Testis (tissue), 2 donors: ENCODE measurements at regions not wholly inside any gene's neighbourhood (a gene's known extent, or its start where the extent isn't known, plus 50 kb on each side); places are given as distances from the start of the nearest gene placed in this dataset.

Source experiments
- DNase-seq: peaks from one replicate; pipeline ENCODE4 v3.0.0-alpha.2; 2019
- H3K27ac ChIP-seq, 2 donors: fragments of 200-600 bp; sonication (generic); one replicate each; pipeline ENCODE4 v1.5.1; 2019
- H3K27me3 ChIP-seq: fragments of 200-600 bp; sonication (generic); one replicate; pipeline ENCODE4 v1.5.1; 2019
- H3K36me3 ChIP-seq: fragments of 200-600 bp; sonication (generic); one replicate; pipeline ENCODE4 v1.5.1; 2017; ENCODE audit warnings: low read depth; ENCODE audit errors: missing control alignments
- H3K4me1 ChIP-seq: fragments of 200-600 bp; sonication (generic); one replicate; pipeline ENCODE4 v1.5.1; 2019
- H3K4me3 ChIP-seq, 2 donors: fragments of 200-600 bp; sonication (generic); one replicate each; pipeline ENCODE4 v1.5.1; 2017 to 2019
- H3K9me3 ChIP-seq: fragments of 200-600 bp; sonication (generic); one replicate; pipeline ENCODE4 v1.5.1; 2017
- POLR2A ChIP-seq: fragments of 450-650 bp; IDR thresholded peaks from one replicate; pipeline ENCODE4 v1.6.1; 2017; ENCODE audit warnings: antibody characterized with exemption, mild to moderate bottlenecking, moderate library complexity
- WGBS, 2 donors: methylation state at CpG; one replicate each; pipeline ENCODE4 v1.1.5; 2018; 5-methylcytosine and 5-hydroxymethylcytosine counted together
- intact Hi-C: fragments of 100-400 bp; cut with DNase I; formaldehyde crosslinking; loops from one replicate; pipeline ENCODE4 v1.15.1; 2023; ENCODE audit warnings: low total_unique reads
- TF ChIP-seq, protein P1 (sequence below), 3 experiments: fragments of 450-650 bp in 2 of 3; fragments of 200-600 bp in 1 of 3; sonication (generic) in 1 of 3; IDR thresholded peaks; one replicate each; pipeline ENCODE4 v1.5.1; 2016 to 2019; ENCODE audit warnings: antibody characterized with exemption in 3 of 3, mild to moderate bottlenecking in 2 of 3, moderate library complexity in 1 of 3

DNA sequence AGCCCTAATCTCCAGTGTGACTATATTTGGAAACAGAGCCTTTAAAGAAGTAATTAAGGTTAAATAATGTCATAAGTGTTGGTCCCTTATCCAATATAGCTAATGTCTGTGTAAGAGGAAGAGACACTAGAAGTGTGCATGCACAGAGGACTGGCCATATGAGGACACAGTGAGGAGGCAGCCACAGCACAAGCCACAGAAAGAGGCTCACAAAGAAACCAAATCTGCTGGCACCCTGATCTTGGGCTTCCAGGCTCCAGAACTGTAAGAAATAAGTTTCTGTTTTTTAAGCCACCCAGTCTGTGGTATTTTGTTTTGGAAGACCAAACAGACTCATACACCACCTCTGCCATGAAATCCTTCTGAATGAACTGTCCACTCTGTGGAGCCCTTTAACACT, 186.4 kb upstream of the SLC39A10 start:
- Histone ChIP-seq H3K9me3 (no peaks in the 10 kb centered on the region), H3K4me1 (no peaks in the 10 kb centered on the region), H3K4me3 (no peak overlapping the region), H3K27me3 (no peaks in the 10 kb centered on the region), H3K27ac (no peak overlapping the region), H3K36me3 (no peaks in the 10 kb centered on the region)
- intact Hi-C loops: no loop called here
- no peak for TF ChIP-seq POLR2A
- TF ChIP-seq, protein P1, sequence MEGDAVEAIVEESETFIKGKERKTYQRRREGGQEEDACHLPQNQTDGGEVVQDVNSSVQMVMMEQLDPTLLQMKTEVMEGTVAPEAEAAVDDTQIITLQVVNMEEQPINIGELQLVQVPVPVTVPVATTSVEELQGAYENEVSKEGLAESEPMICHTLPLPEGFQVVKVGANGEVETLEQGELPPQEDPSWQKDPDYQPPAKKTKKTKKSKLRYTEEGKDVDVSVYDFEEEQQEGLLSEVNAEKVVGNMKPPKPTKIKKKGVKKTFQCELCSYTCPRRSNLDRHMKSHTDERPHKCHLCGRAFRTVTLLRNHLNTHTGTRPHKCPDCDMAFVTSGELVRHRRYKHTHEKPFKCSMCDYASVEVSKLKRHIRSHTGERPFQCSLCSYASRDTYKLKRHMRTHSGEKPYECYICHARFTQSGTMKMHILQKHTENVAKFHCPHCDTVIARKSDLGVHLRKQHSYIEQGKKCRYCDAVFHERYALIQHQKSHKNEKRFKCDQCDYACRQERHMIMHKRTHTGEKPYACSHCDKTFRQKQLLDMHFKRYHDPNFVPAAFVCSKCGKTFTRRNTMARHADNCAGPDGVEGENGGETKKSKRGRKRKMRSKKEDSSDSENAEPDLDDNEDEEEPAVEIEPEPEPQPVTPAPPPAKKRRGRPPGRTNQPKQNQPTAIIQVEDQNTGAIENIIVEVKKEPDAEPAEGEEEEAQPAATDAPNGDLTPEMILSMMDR (IDR thresholded peaks at IDR 0.05): no peak
- DNase-seq: no peak

DNA sequence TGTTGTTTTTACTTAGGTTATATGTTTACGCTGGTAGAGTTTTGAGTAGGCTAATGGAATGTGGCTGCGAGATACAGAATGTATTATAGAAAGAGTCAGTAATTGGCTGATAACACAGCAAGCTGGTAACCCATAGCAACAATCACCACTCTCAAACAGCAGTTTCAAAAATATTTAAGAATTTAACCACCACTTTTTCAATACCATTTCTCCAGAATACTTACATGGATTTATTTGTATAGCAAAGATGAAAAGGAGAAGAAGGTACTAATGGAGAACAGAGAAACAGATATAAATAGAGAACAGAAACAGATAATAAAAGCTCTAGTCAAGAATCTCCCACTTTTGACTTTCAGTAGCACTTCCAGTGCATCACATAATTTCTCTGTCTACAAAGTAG, 188.3 kb upstream of the SLC39A10 start:
- Histone ChIP-seq H3K4me3 (no peak overlapping the region), H3K27ac (no peak overlapping the region), H3K9me3 (no peaks in the 10 kb centered on the region), H3K36me3 (no peaks in the 10 kb centered on the region), H3K27me3 (no peaks in the 10 kb centered on the region), H3K4me1 (no peaks in the 10 kb centered on the region)
- no peak for DNase-seq
- WGBS, 2 donors: 78 to 82% methylated on average over 2 of the region's 2 CpGs
- intact Hi-C loops: no loop called here
- TF ChIP-seq POLR2A: no peak
- TF ChIP-seq, protein P1 (IDR thresholded peaks at IDR 0.05): no peak

DNA sequence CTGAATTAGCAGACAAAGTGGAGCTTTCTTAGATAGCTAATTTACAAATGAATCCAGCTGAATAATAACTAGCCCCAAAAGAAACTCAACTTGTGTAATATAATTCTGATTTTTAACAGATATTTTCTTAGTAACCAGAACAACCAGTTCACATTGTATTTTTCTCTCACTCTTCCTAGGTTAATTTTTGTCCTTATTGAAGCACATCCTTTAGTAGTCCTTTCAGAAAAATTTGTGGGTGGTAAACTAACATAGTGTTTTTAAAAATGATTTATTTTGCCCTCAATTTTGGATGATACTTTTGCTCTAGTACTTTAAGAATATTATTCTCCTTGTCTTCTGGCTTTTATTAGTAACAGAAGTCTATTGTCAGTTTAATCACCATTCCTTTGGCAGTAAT, 190.6 kb upstream of the SLC39A10 start:
- no peak for DNase-seq
- H3K4me1 ChIP-seq: no peaks in the 10 kb centered on the region
- H3K27me3 ChIP-seq: no peaks in the 10 kb centered on the region
- TF ChIP-seq POLR2A: no peak
- TF ChIP-seq, protein P1 (IDR thresholded peaks at IDR 0.05): no peak
- H3K27ac ChIP-seq: no peak overlapping the region
- no peak overlapping the region for H3K4me3 ChIP-seq
- no peaks in the 10 kb centered on the region for H3K36me3 ChIP-seq
- H3K9me3 ChIP-seq: no peaks in the 10 kb centered on the region
- intact Hi-C loops: no loop called here

DNA sequence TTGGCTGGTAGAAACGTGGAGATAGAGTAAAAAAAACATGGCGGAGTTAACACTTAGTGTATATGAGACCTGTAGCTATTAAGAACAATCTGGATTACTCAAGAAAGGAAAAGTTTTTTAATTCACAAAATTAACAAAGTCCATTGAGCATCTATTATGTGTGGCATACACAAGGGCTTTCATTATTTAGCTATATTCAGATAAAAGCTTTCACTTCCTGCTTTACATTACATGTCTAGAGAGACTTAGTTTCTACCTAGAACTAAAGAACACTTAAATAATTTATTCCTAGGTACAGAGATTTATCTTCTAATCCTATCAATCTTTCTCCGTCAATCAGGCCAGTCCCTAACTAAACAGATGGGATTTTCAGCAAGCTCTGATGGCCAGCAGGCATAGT, 196.0 kb upstream of the SLC39A10 start:
- intact Hi-C loops: no loop called here
- TF ChIP-seq, protein P1 (IDR thresholded peaks at IDR 0.05): no peak
- no peak for TF ChIP-seq POLR2A
- no peaks in the 10 kb centered on the region for H3K36me3 ChIP-seq

DNA sequence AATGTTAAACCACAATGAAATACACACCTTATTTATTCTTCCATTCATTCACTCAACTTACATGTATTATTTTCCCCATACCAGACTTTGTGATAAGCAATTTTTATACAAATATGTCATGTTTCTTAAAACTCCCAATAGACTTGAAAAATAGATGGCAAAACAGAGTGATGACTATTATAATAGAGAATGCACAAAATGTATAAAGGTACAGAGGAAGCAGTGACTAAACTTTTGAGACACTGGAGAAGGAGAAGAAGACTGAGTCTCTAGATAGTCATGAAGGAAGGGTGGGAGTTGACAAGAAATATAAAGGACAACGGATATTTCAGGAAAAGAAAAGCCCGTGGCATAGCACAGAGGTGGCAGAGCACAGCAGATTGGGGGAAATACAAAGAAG, 198.1 kb upstream of the SLC39A10 start:
- Histone ChIP-seq H3K36me3 (no peaks in the 10 kb centered on the region), H3K4me1 (no peaks in the 10 kb centered on the region), H3K4me3 (no peak overlapping the region), H3K27me3 (no peaks in the 10 kb centered on the region), H3K9me3 (no peaks in the 10 kb centered on the region), H3K27ac (no peak overlapping the region)
- WGBS, 2 donors: 83 to 85% methylated on average over 2 of the region's 2 CpGs
- no peak for DNase-seq
- TF ChIP-seq, protein P1 (IDR thresholded peaks at IDR 0.05): no peak
- TF ChIP-seq POLR2A: no peak
- intact Hi-C loops: no loop called here

More for the DNA sequence above, 196.0 kb upstream of the SLC39A10 start:
- no peaks in the 10 kb centered on the region for H3K9me3 ChIP-seq
- no peak overlapping the region for H3K27ac ChIP-seq
- DNase-seq: no peak
- no peaks in the 10 kb centered on the region for H3K4me1 ChIP-seq
- WGBS, 2 donors: 59 to 62% methylated on average over 3 of the region's 3 CpGs
- H3K4me3 ChIP-seq: no peak overlapping the region
- H3K27me3 ChIP-seq: no peaks in the 10 kb centered on the region
